Esophagus muscularis mucosa (tissue), 4 donors: ENCODE measurements at regions not wholly inside any gene's neighbourhood (a gene's known extent, or its start where the extent isn't known, plus 50 kb on each side); places are given as distances from the start of the nearest gene placed in this dataset.

Experiments used
- DNase-seq: peaks from one replicate; pipeline ENCODE4 v3.0.0-alpha.2; 2017; ENCODE audit errors: extremely low spot score
- H3K27ac ChIP-seq, 4 donors: fragments of 200-600 bp; sonication (generic); replicated peaks in 1 of 4; 1 replicate in 3 of 4; 2 replicates in 1 of 4; pipeline ENCODE4 v1.5.1; 2016 to 2019; ENCODE audit warnings: mild to moderate bottlenecking in 1 of 4
- H3K27me3 ChIP-seq, 4 donors: fragments of 200-600 bp; sonication (generic); one replicate each; pipeline versions ENCODE4 v1.5.1 to v1.6.0; 2016 to 2019
- H3K36me3 ChIP-seq, 4 donors: fragments of 200-600 bp; sonication (generic); one replicate each; pipeline ENCODE4 v1.5.1; 2016 to 2019
- H3K4me1 ChIP-seq, 4 donors: fragments of 200-600 bp; sonication (generic); one replicate each; pipeline ENCODE4 v1.5.1; 2016 to 2019
- H3K4me3 ChIP-seq, 4 donors: fragments of 200-600 bp; sonication (generic); 1 replicate in 2 of 4; 2 replicates in 2 of 4; pipeline ENCODE4 v1.5.1; 2016 to 2019; ENCODE audit warnings: mild to moderate bottlenecking in 4 of 4, moderate library complexity in 1 of 4
- H3K9me3 ChIP-seq, 4 donors: fragments of 200-600 bp; sonication (generic); 1 replicate in 3 of 4; 2 replicates in 1 of 4; pipeline ENCODE4 v1.5.1; 2016 to 2019
- CTCF ChIP-seq, 3 experiments: fragments of 200-600 bp in 2 of 3; fragments of 450-650 bp in 1 of 3; sonication (generic) in 2 of 3; IDR thresholded peaks; one replicate each; pipeline ENCODE4 v1.5.1; 2017 to 2019; ENCODE audit warnings: antibody characterized with exemption in 3 of 3, mild to moderate bottlenecking in 2 of 3, moderate library complexity in 1 of 3
- EP300 ChIP-seq: sonication (generic); formaldehyde crosslinking; IDR thresholded peaks from one replicate; pipeline ENCODE4 v1.6.1; 2017; ENCODE audit warnings: antibody characterized with exemption
- POLR2A ChIP-seq: fragments of 450-650 bp; IDR thresholded peaks from one replicate; pipeline ENCODE4 v1.6.1; 2017; ENCODE audit warnings: antibody characterized with exemption, moderate library complexity, mild to moderate bottlenecking, low read depth
- POLR2AphosphoS5 ChIP-seq, 2 donors: sonication (generic); formaldehyde crosslinking; IDR thresholded peaks; one replicate each; pipeline ENCODE4 v1.6.1; 2017; ENCODE audit warnings: antibody characterized with exemption in 2 of 2
- WGBS: methylation state at CpG from one replicate; pipeline ENCODE4 v1.1.5; 2018; 5-methylcytosine and 5-hydroxymethylcytosine counted together
- intact Hi-C: fragments of 100-400 bp; cut with DNase I; formaldehyde crosslinking; loops from one replicate; pipeline ENCODE4 v1.15.1; 2023

- 89% methylated on average over 5 of the region's 5 CpGs for WGBS
- H3K36me3 ChIP-seq, result no peaks in the 10 kb centered on the region
- no peaks in the 10 kb centered on the region for H3K9me3 ChIP-seq
- no peak overlapping the region for H3K4me3 ChIP-seq
- H3K4me1 ChIP-seq, result no peaks in the 10 kb centered on the region
- no peak for TF ChIP-seq EP300
- no peak for TF ChIP-seq POLR2AphosphoS5 (IDR thresholded peaks at IDR 0.05)
- TF ChIP-seq CTCF (IDR thresholded peaks at IDR 0.05), result no peak
- no peak for TF ChIP-seq POLR2A
- no peaks in the 10 kb centered on the region for H3K27me3 ChIP-seq
- DNase-seq, result no peak
- no peak overlapping the region for H3K27ac ChIP-seq
- intact Hi-C loops, result no loop called here
Measured at GRCh38 chr12:75900226-75900625, 131.3 kb downstream of the PHLDA1 start.

GRCh38 chr12:75894965-75895754 lies 136.4 kb downstream of the PHLDA1 start:
- Histone ChIP-seq H3K27me3 (no peaks in the 10 kb centered on the region), H3K9me3 (no peaks in the 10 kb centered on the region), H3K27ac (no peak overlapping the region), H3K36me3 (no peaks in the 10 kb centered on the region), H3K4me3 (no peak overlapping the region), H3K4me1 (no peaks in the 10 kb centered on the region)
- no peak for DNase-seq
- WGBS, result 95% methylated on average over 4 of the region's 4 CpGs
- TF ChIP-seq POLR2A (no peak), POLR2AphosphoS5 (IDR thresholded peaks at IDR 0.05) (no peak), EP300 (no peak), CTCF (IDR thresholded peaks at IDR 0.05) (no peak)
- intact Hi-C loops, result no loop called here

- WGBS, result 99% methylated on average over 3 of the region's 3 CpGs
- Histone ChIP-seq H3K27ac (no peak overlapping the region), H3K4me3 (no peak overlapping the region), H3K27me3 (no peaks in the 10 kb centered on the region), H3K4me1 (peaks cover 0 to 5% (median 0%) of the 10 kb centered on the region in 4 donors), H3K9me3 (no peaks in the 10 kb centered on the region), H3K36me3 (no peaks in the 10 kb centered on the region)
- intact Hi-C loops, result no loop called here
- TF ChIP-seq EP300, result no peak
- no peak for TF ChIP-seq POLR2AphosphoS5 (IDR thresholded peaks at IDR 0.05)
- no peak for TF ChIP-seq CTCF (IDR thresholded peaks at IDR 0.05)
- TF ChIP-seq POLR2A, result no peak
- DNase-seq, result no peak
Measured at GRCh38 chr12:75893765-75894164, 137.8 kb downstream of the PHLDA1 start.

GRCh38 chr12:75892731-75893408 lies 138.7 kb downstream of the PHLDA1 start:
- Histone ChIP-seq H3K4me3 (no peak overlapping the region), H3K9me3 (no peaks in the 10 kb centered on the region), H3K27ac (no peak overlapping the region), H3K27me3 (no peaks in the 10 kb centered on the region), H3K36me3 (no peaks in the 10 kb centered on the region), H3K4me1 (peaks cover 0 to 5% (median 0%) of the 10 kb centered on the region in 4 donors)
- TF ChIP-seq POLR2A, result no peak
- DNase-seq, result no peak
- intact Hi-C loops, result no loop called here
- 86% methylated on average over 4 of the region's 5 CpGs for WGBS

GRCh38 chr12:75891072-75891471 lies 140.5 kb downstream of the PHLDA1 start:
- intact Hi-C loops, result no loop called here
- H3K4me3 ChIP-seq, result no peak overlapping the region
- no peaks in the 10 kb centered on the region for H3K9me3 ChIP-seq
- no peak for DNase-seq
- 96% methylated on average over 3 of the region's 3 CpGs for WGBS
- TF ChIP-seq POLR2AphosphoS5 (IDR thresholded peaks at IDR 0.05), result no peak
- TF ChIP-seq POLR2A, result no peak
- TF ChIP-seq CTCF (IDR thresholded peaks at IDR 0.05), result no peak
- no peak for TF ChIP-seq EP300
- H3K4me1 ChIP-seq, result peaks cover 0 to 5% (median 0%) of the 10 kb centered on the region in 4 donors
- H3K36me3 ChIP-seq, result no peaks in the 10 kb centered on the region
- no peaks in the 10 kb centered on the region for H3K27me3 ChIP-seq
- H3K27ac ChIP-seq, result no peak overlapping the region
